Skin epidermis (tissue), 12 donors: ENCODE measurements at regions not wholly inside any gene's neighbourhood (a gene's known extent, or its start where the extent isn't known, plus 50 kb on each side); places are given as distances from the start of the nearest gene placed in this dataset.

Source experiments
- H3K27ac ChIP-seq, 21 experiments: fragments of 200-600 bp; sonication (generic) in 11 of 21; one replicate each; pipeline ENCODE4 v1.5.0; 2020; ENCODE audit warnings: mild to moderate bottlenecking in 3 of 21, inconsistent platforms in 2 of 21, moderate library complexity in 2 of 21
- H3K4me3 ChIP-seq, 7 experiments: fragments of 200-600 bp; sonication (generic) in 2 of 7; one replicate each; pipeline ENCODE4 v1.5.0; 2020; ENCODE audit warnings: inconsistent platforms in 2 of 7, mild to moderate bottlenecking in 2 of 7, moderate library complexity in 1 of 7

- H3K4me3 ChIP-seq = no peak overlapping the region
- no peak overlapping the region for H3K27ac ChIP-seq
These were observed 141.7 kb upstream of the NAV2 start for GRCh38 chr11:19570889-19571288.

GRCh38 chr11:19567996-19568395, 144.6 kb upstream of the NAV2 start:
- H3K4me3 ChIP-seq = no peak overlapping the region
- H3K27ac ChIP-seq = no peak overlapping the region

DNA sequence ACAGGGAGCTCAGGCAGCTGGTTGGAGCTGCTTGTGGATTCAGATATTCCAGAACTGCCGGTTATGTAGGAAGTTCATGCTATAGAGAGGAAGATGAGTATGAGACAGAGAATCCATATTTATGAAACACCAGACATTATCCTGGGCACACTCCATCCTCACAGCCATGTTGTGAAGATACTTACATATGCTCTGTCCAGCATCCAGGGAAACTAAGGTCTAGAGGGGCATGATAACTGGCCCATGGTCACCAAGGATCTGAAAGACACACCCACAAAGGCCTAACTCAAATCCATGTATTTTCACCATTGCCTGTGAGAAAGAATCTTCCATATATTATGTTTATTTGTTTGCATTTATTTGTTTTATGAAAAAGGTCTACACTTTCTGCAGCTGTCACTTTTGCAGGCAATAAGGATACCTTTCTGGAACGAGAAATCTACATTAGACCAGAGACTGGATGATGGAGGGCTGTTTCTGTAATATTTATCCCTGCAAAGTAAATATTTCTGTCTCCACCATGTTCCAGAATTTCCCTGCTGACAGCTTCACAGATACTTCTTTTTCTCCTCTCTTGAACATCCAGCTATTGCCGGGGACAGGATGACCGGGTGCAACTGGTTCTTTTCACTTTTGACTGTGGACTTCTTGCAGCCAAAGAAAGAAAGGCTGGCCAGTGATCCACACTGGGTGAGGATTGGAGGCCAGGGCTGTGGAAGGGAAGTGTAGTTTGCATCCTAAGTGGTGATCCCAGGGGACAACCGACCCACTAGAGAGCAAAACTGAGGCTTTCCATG, 145.9 kb upstream of the NAV2 start:
- Histone ChIP-seq H3K27ac (no peak overlapping the region), H3K4me3 (no peak overlapping the region)

DNA sequence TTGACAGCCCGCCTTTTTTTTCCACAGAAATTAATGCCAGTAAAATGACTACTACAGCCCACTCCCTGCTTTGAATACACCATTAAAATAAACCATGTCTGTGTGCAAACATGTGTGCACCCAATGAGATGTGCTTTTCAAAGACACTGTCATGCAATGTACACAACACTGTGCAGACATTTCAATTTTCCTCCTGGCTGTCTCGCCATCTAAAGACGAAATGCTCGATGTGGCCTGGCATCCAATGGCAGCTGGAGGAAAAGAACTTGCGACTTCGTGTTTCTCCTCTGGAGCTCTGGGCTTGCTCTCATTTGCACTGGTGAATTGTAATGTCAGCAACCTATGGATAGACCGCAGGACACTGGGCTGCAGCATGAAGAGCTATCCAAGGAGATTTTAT, 147.0 kb upstream of the NAV2 start:
- H3K27ac ChIP-seq = no peak overlapping the region
- H3K4me3 ChIP-seq = no peak overlapping the region

- no peak overlapping the region for H3K4me3 ChIP-seq
- no peak overlapping the region for H3K27ac ChIP-seq
These were observed 150.5 kb upstream of the NAV2 start for GRCh38 chr11:19562156-19562555.

- Histone ChIP-seq H3K27ac (no peak overlapping the region), H3K4me3 (no peak overlapping the region)
These were observed 151.6 kb upstream of the NAV2 start for GRCh38 chr11:19561011-19561410.

- Histone ChIP-seq H3K4me3 (no peak overlapping the region), H3K27ac (no peak overlapping the region)
These were observed 152.5 kb upstream of the NAV2 start for GRCh38 chr11:19560156-19560555.

GRCh38 chr11:19559746-19560145, 152.9 kb upstream of the NAV2 start:
- H3K27ac ChIP-seq = no peak overlapping the region
- no peak overlapping the region for H3K4me3 ChIP-seq

DNA sequence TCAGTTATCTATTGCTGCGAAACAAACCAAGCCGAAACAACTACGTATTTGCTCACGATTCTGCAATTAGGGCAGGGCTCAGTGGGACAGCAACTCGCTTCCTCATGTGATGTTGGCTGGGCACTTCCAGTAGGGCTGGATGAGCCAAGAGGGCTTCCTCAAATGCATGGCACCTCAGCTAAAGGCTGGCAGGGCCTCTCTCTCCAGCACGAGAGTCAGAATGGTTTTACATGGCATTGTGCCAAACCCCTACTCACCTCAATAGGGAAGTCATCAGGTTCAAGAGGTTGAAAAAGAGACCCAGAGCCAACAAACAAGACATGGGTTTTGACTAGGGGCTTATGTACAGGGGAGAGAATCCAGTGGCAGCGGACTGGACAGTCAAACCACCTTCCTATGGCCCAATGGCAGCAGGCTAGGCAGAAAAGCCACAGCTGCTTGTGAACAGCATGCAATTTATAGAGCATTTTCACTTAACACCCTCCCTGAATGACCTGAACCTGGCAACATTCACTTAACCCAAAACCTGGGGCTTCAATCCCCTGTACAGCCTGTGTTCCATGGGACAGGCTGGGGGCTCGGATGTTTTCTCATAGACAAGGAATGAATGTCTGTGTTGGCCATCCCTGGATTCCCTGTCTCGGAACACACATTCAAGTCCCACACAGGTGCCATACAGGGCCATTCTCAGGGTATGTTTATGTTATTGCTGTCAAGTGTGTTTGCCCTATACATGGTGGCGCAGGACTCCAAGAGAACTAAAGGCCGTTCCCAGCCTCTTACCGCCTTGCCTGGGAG, 154.2 kb upstream of the NAV2 start:
- H3K27ac ChIP-seq = no peak overlapping the region
- no peak overlapping the region for H3K4me3 ChIP-seq

- Histone ChIP-seq H3K27ac (no peak overlapping the region), H3K4me3 (no peak overlapping the region)
These were observed 154.9 kb upstream of the NAV2 start for GRCh38 chr11:19557720-19558140.

DNA sequence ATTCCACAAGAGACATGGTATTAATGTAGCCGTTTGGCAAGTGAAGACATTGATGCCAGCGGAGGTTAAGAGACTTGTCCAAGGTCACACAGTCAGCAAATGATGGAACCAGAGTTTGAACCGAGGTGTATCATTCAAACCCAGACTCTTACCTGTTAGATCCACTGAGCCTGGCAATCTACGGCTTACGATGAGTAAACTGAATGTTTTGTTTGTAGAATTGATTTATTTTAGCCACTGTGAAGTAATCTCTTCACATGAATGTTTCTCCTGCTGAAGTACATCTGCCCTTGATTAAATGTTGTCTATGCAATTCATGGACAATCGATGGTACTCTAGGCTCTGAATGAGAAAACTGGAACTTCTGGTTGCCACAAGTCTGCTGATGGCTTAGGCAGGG, 155.5 kb upstream of the NAV2 start:
- H3K27ac ChIP-seq = no peak overlapping the region
- no peak overlapping the region for H3K4me3 ChIP-seq

- no peak overlapping the region for H3K27ac ChIP-seq
- H3K4me3 ChIP-seq = no peak overlapping the region
These were observed 157.4 kb upstream of the NAV2 start for GRCh38 chr11:19555266-19555665.

DNA sequence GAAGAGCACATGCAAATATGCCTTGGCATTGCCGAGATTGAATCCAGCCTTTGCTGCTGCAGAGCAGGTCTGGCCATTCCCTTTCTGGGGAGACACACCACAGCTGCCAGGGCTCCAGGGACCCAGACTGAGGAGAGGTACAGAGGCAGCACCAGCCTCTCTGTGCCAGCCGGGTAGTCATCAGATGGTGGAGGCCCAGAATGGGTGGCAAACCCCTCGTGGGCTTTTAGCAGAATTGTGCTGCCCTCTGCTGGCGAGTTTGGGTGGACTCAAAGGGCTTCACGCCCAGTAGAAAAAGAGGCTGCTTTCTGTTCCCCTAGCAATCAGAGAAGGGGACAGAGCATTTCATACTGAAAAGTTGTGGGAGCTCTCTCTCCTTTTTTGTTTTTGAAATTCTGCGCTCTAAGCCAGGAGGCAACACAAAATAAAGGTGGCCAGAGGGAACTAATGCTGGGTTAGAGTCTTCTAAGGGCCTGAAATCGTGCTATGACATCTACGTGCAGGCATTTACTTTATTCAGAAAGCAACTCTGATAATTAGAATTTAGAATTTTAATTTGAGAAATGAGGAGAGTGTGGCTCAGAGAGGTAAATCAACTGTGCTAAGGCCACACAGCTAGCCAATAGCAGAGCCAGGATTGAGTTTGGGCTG, 158.8 kb upstream of the NAV2 start:
- Histone ChIP-seq H3K27ac (no peak overlapping the region), H3K4me3 (no peak overlapping the region)

GRCh38 chr11:19552656-19553260, 159.9 kb upstream of the NAV2 start:
- H3K4me3 ChIP-seq = no peak overlapping the region
- no peak overlapping the region for H3K27ac ChIP-seq

DNA sequence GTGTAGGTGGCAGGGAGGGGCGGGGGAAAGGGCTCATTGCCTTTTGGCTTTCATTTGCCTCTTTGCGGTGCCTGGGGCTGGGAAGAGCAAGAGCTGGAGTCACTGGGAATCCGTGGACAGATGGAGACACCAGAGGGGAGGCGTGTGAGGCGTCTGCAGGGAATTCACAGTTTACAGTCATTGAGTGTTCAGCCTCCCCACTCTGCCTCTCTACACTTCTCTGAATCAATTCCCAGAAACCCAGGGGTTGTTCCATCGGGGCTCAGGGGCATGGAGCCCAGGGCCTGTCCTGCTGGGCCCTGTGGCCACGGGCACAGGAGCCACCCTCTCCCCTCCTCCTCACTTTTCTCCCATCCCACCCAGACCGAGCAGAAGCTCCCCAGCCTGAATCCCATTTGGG, 160.5 kb upstream of the NAV2 start:
- Histone ChIP-seq H3K4me3 (no peak overlapping the region), H3K27ac (no peak overlapping the region)

DNA sequence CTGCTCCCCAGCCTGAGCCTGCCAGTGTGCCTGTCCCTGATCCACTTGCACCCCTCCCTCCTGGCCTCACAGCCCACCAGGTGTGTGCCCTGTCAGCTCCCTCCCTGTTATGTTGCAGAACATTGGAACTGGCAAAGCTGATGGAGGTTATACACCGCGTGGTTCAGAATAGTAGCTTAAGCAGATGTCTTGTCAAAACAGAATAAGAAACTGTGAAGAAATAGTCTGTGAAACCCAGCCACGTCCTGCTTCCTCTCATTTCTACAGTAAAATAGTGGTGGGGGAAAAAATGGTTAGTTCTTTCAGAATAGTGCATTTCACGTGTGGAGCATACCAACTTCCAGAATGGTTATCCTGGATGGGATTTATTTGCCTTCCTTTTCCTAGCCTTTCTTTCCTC, 161.2 kb upstream of the NAV2 start:
- Histone ChIP-seq H3K27ac (no peak overlapping the region), H3K4me3 (no peak overlapping the region)

DNA sequence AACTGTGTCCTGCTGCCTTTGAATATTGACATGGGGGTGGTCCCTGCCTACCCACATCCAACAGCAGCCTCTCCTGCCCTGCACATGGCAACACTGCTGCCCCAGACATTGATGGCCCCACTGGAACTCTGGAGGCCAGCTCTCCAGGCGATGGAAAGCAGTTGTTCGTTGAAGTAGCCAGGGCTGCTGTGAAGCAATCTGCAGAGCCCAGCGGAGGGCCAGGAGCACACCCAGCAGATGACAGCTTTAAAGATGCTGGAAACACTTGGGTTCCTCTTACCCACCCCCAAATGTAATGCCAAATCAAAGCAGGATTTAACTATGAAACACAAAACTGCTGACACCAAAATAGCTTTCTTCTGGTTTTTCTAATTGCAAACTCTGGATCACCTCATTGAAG, 165.6 kb upstream of the NAV2 start:
- H3K4me3 ChIP-seq = no peak overlapping the region
- no peak overlapping the region for H3K27ac ChIP-seq

GRCh38 chr11:19546325-19546724, 166.3 kb upstream of the NAV2 start:
- Histone ChIP-seq H3K27ac (no peak overlapping the region), H3K4me3 (no peak overlapping the region)

DNA sequence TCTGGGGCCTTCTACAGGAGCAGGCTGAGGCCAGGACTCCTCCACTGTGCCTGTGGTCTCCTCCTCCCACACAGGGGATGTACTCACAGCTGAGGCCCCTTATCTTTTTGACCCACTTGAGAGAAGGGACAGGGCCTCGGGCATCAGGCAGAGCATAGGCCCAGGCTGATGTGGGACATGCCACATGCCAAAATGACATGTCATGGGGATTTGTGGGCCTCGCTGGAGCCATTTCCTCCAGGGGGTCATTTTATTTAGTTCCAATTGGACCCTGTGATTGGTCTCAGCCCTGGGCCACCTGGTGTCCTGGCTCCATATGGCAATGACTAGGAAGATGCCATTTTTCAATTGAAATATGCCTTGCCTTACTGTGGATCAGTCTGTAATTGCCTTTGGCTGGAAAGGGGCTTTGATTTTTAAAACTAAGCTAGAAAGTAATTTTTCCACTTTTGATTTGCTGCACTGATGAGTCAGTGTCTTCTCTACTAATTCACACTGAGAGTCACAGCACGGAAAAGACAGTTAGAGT, 171.1 kb upstream of the NAV2 start:
- no peak overlapping the region for H3K4me3 ChIP-seq
- no peak overlapping the region for H3K27ac ChIP-seq

- Histone ChIP-seq H3K27ac (no peak overlapping the region), H3K4me3 (no peak overlapping the region)
These were observed 172.8 kb upstream of the NAV2 start for GRCh38 chr11:19539861-19540260.
